ENCODE measurements at regions not wholly inside any gene's neighbourhood (a gene's known extent, or its start where the extent isn't known, plus 50 kb on each side); places are given as distances from the start of the nearest gene placed in this dataset.

GRCh38 chr10:55353414-55353813 is 552.4 kb upstream of the PCDH15 start:
- CTCF ChIA-PET, result no interaction called here
- H2AFZ ChIP-seq (ENCODE audit: low read length), result no peak overlapping the region

DNA sequence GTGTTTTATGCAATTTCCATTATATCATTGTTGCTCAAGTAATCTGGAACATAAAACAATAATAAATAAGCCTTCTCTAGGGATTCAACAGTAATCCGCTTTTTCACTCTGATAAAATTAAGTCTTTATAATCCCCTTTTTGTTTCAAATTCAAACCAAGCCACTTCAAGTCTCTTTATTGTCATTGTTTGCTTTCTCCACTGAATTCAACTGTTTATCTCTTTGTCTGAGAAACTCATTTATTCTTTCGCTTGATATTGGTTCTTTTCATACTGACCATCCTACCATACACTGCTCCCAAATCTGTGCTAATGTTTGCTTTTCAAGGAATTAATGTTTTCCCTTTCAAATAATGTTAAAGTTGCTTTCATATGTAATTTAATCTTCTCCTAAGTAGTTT is 550.4 kb upstream of the PCDH15 start:
- H3K4me2 ChIP-seq (ENCODE audit: low read length), result no peak overlapping the region
- DNase-seq (no peak), ATAC-seq (no peak)
- intact Hi-C loops (cut with micrococcal nuclease), result no loop called here
- H3K36me3 ChIP-seq (ENCODE audit: low read depth, low read length), result no peaks in the 10 kb centered on the region
- BruUV-seq (replicated peaks), result no TSS peak
- no peaks in the 10 kb centered on the region for H3K79me2 ChIP-seq (ENCODE audit: low read length)
- H3F3A ChIP-seq (ENCODE audit: low read length, unreplicated experiment), result no peaks in the 10 kb centered on the region
- ChIA-PET POLR2A (ENCODE audit: unreplicated experiment) (no interaction called here), CTCF (no interaction called here)
- H3K27me3 ChIP-seq (ENCODE audit: low read length), result 0 out of 2 replicates have a peak, but pooled peaks cover 3% of the 10 kb centered on the region
- H3K9me3 ChIP-seq (ENCODE audit: low read length), result no peaks in the 10 kb centered on the region; the same call in 1 of the 2 replicates
- no peak overlapping the region for H3K9ac ChIP-seq (ENCODE audit: low read length)
- H3K27ac ChIP-seq (ENCODE audit: low read length), result no peak overlapping the region
- H3K9me2 ChIP-seq (replicated peaks; ENCODE audit: low read length), result no peaks in the 10 kb centered on the region
- H2AFZ ChIP-seq (ENCODE audit: low read length), result no peak overlapping the region
- no peaks in the 10 kb centered on the region for H3K4me1 ChIP-seq (ENCODE audit: insufficient read depth, low read length)
- no peak overlapping the region for H3K4me3 ChIP-seq (ENCODE audit: low read length)
- TF ChIP-seq EZH2phosphoT487 (IDR thresholded peaks at IDR 0.05; ENCODE audit: borderline replicate concordance, low read length), result no peak
- no peak for TF ChIP-seq EZH2 (IDR thresholded peaks at IDR 0.05; ENCODE audit: low read length, unreplicated experiment)
- TF ChIP-seq CTCF (conservative IDR thresholded peaks at IDR 0.05; ENCODE audit: low read depth, low read length), result no peak
- no peaks in the 10 kb centered on the region for H4K20me1 ChIP-seq (ENCODE audit: low read length)

More at GRCh38 chr10:55353414-55353813, 552.4 kb upstream of the PCDH15 start:
- Histone ChIP-seq H3K27ac (ENCODE audit: low read length) (no peak overlapping the region), H3K9me3 (ENCODE audit: low read length) (no peaks in the 10 kb centered on the region; the same call in 1 of the 2 replicates), H3K36me3 (ENCODE audit: low read depth, low read length) (no peaks in the 10 kb centered on the region), H3F3A (ENCODE audit: low read length, unreplicated experiment) (no peaks in the 10 kb centered on the region), H3K79me2 (ENCODE audit: low read length) (no peaks in the 10 kb centered on the region), H3K9me2 (replicated peaks; ENCODE audit: low read length) (no peaks in the 10 kb centered on the region), H3K4me3 (ENCODE audit: low read length) (no peak overlapping the region), H3K27me3 (ENCODE audit: low read length) (0 out of 2 replicates have a peak, but pooled peaks cover 3% of the 10 kb centered on the region), H3K4me2 (ENCODE audit: low read length) (no peak overlapping the region), H4K20me1 (ENCODE audit: low read length) (no peaks in the 10 kb centered on the region), H3K4me1 (ENCODE audit: insufficient read depth, low read length) (no peaks in the 10 kb centered on the region), H3K9ac (ENCODE audit: low read length) (no peak overlapping the region)
- TF ChIP-seq EZH2phosphoT487 (IDR thresholded peaks at IDR 0.05; ENCODE audit: borderline replicate concordance, low read length) (no peak), CTCF (conservative IDR thresholded peaks at IDR 0.05; ENCODE audit: low read depth, low read length) (no peak), EZH2 (IDR thresholded peaks at IDR 0.05; ENCODE audit: low read length, unreplicated experiment) (no peak)
- DNase-seq, result no peak
- POLR2A ChIA-PET (ENCODE audit: unreplicated experiment), result no interaction called here
- intact Hi-C loops (cut with micrococcal nuclease), result no loop called here
- no TSS peak for BruUV-seq (replicated peaks)
- ATAC-seq, result no peak

DNA sequence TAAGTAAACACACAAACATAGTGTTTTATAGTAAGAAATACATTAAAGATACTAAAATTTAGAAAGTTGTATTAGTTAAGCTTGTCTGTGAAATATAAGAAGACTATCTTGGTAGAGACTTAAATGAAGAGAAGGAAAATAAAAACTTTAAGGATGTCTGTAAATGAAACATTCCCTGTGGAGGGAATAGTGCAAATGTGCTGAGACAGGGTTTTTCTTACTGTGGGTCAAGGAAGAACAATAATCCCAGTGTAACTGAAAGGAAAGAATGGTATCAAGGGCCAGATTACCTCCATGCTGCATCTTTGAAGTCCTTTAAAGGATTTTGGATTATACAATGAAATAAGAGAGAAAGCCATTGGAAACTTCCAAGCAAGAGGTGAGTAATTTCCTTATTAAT is 547.5 kb upstream of the PCDH15 start:
- H3K79me2 ChIP-seq (ENCODE audit: low read length), result no peaks in the 10 kb centered on the region
- H4K20me1 ChIP-seq (ENCODE audit: low read length), result no peaks in the 10 kb centered on the region
- POLR2A ChIA-PET (ENCODE audit: unreplicated experiment), result no interaction called here
- no peak overlapping the region for H3K9ac ChIP-seq (ENCODE audit: low read length)
- H3F3A ChIP-seq (ENCODE audit: low read length, unreplicated experiment), result no peaks in the 10 kb centered on the region
- no peak overlapping the region for H2AFZ ChIP-seq (ENCODE audit: low read length)
- no peaks in the 10 kb centered on the region for H3K4me1 ChIP-seq (ENCODE audit: insufficient read depth, low read length)
- ATAC-seq (no peak), DNase-seq (no peak)
- BruUV-seq (replicated peaks), result no TSS peak
- H3K4me2 ChIP-seq (ENCODE audit: low read length), result no peak overlapping the region
- intact Hi-C loops (cut with micrococcal nuclease), result no loop called here
- H3K27ac ChIP-seq (ENCODE audit: low read length), result no peak overlapping the region
- CTCF ChIA-PET, result no interaction called here
- no peaks in the 10 kb centered on the region for H3K9me2 ChIP-seq (replicated peaks; ENCODE audit: low read length)
- no peak for TF ChIP-seq CTCF (conservative IDR thresholded peaks at IDR 0.05; ENCODE audit: low read depth, low read length)
- no peak for TF ChIP-seq EZH2phosphoT487 (IDR thresholded peaks at IDR 0.05; ENCODE audit: borderline replicate concordance, low read length)
- no peak for TF ChIP-seq EZH2 (IDR thresholded peaks at IDR 0.05; ENCODE audit: low read length, unreplicated experiment)
- 0 out of 2 replicates have a peak, but pooled peaks cover 3% of the 10 kb centered on the region for H3K27me3 ChIP-seq (ENCODE audit: low read length)
- H3K4me3 ChIP-seq (ENCODE audit: low read length), result no peak overlapping the region
- no peaks in the 10 kb centered on the region for H3K36me3 ChIP-seq (ENCODE audit: low read depth, low read length)
- no peaks in the 10 kb centered on the region; the same call in 1 of the 2 replicates for H3K9me3 ChIP-seq (ENCODE audit: low read length)
